Upper lobe of left lung (tissue), 6 donors: ENCODE measurements at regions not wholly inside any gene's neighbourhood (a gene's known extent, or its start where the extent isn't known, plus 50 kb on each side); places are given as distances from the start of the nearest gene placed in this dataset.

Source experiments
- ATAC-seq, 2 donors: fragments of 200-7000 bp; cut with Tn5 transposase; one replicate each; pipeline ENCODE4 v1.9.1; 2022; ENCODE audit warnings: mild to moderate bottlenecking in 2 of 2, moderate library complexity in 2 of 2; ENCODE audit not compliant: low FRiP score in 2 of 2
- DNase-seq, 2 donors: peaks; one replicate each; pipeline ENCODE4 v3.0.0-alpha.2; 2019 to 2020
- H3K27ac ChIP-seq, 4 donors: fragments of 200-600 bp; sonication (generic); one replicate each; pipeline ENCODE4 v1.5.1; 2016 to 2019
- H3K27me3 ChIP-seq, 4 donors: fragments of 200-600 bp; sonication (generic); one replicate each; pipeline ENCODE4 v1.5.1; 2017 to 2019
- H3K36me3 ChIP-seq, 4 donors: fragments of 200-600 bp; sonication (generic); one replicate each; pipeline ENCODE4 v1.5.1; 2016 to 2019
- H3K4me1 ChIP-seq, 4 donors: fragments of 200-600 bp; sonication (generic); one replicate each; pipeline ENCODE4 v1.5.1; 2018 to 2019
- H3K4me3 ChIP-seq, 4 donors: fragments of 200-600 bp; sonication (generic); one replicate each; pipeline ENCODE4 v1.5.1; 2017 to 2019; ENCODE audit warnings: mild to moderate bottlenecking in 2 of 4, moderate library complexity in 1 of 4
- H3K9me3 ChIP-seq, 4 donors: fragments of 200-600 bp; sonication (generic); one replicate each; pipeline ENCODE4 v1.5.1; 2018 to 2019
- EP300 ChIP-seq, 4 donors: sonication (generic); formaldehyde crosslinking; IDR thresholded peaks; one replicate each; pipeline ENCODE4 v1.5.1; 2017; ENCODE audit warnings: antibody characterized with exemption in 4 of 4, control low read depth in 2 of 4
- POLR2A ChIP-seq, 4 donors: fragments of 450-650 bp; IDR thresholded peaks; one replicate each; pipeline ENCODE4 v1.5.1; 2016 to 2017; ENCODE audit warnings: antibody characterized with exemption in 4 of 4, mild to moderate bottlenecking in 2 of 4
- POLR2AphosphoS5 ChIP-seq, 2 donors: sonication (generic); formaldehyde crosslinking; IDR thresholded peaks; one replicate each; pipeline ENCODE4 v1.5.1; 2017; ENCODE audit warnings: antibody characterized with exemption in 2 of 2
- WGBS, 2 donors: methylation state at CpG; one replicate each; pipeline ENCODE4 v1.1.5; 2017 to 2018; 5-methylcytosine and 5-hydroxymethylcytosine counted together
- TF ChIP-seq, protein P1 (sequence below), 6 experiments: fragments of 450-650 bp in 4 of 6; fragments of 200-600 bp in 2 of 6; sonication (generic) in 2 of 6; IDR thresholded peaks; one replicate each; pipeline ENCODE4 v1.5.1; 2016 to 2019; ENCODE audit warnings: antibody characterized with exemption in 6 of 6
- donor health status: DM: no; HTN: no; CAD: no; lungs with moderate emphysema.
- donor health status: DM: no; HTN: yes; CAD: no; lungs with severe emphysema.

- TF ChIP-seq, protein P1, sequence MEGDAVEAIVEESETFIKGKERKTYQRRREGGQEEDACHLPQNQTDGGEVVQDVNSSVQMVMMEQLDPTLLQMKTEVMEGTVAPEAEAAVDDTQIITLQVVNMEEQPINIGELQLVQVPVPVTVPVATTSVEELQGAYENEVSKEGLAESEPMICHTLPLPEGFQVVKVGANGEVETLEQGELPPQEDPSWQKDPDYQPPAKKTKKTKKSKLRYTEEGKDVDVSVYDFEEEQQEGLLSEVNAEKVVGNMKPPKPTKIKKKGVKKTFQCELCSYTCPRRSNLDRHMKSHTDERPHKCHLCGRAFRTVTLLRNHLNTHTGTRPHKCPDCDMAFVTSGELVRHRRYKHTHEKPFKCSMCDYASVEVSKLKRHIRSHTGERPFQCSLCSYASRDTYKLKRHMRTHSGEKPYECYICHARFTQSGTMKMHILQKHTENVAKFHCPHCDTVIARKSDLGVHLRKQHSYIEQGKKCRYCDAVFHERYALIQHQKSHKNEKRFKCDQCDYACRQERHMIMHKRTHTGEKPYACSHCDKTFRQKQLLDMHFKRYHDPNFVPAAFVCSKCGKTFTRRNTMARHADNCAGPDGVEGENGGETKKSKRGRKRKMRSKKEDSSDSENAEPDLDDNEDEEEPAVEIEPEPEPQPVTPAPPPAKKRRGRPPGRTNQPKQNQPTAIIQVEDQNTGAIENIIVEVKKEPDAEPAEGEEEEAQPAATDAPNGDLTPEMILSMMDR (IDR thresholded peaks at IDR 0.05), result no peak
- TF ChIP-seq POLR2AphosphoS5 (IDR thresholded peaks at IDR 0.05) (no peak), POLR2A (IDR thresholded peaks at IDR 0.05) (no peak), EP300 (IDR thresholded peaks at IDR 0.05) (no peak)
- Histone ChIP-seq H3K9me3 (no peaks in the 10 kb centered on the region), H3K36me3 (no peaks in the 10 kb centered on the region), H3K4me1 (peaks cover 0 to 7% (median 3%) of the 10 kb centered on the region in 4 donors), H3K27ac (no peak overlapping the region), H3K4me3 (no peak overlapping the region), H3K27me3 (no peaks in the 10 kb centered on the region)
- ATAC-seq (no peak), DNase-seq (no peak)
- WGBS, 2 donors, result 72 to 74% methylated on average over 5 of the region's 5 CpGs
These were observed 397.4 kb upstream of the ZFP42 start for GRCh38 chr4:187598196-187598595.

DNA sequence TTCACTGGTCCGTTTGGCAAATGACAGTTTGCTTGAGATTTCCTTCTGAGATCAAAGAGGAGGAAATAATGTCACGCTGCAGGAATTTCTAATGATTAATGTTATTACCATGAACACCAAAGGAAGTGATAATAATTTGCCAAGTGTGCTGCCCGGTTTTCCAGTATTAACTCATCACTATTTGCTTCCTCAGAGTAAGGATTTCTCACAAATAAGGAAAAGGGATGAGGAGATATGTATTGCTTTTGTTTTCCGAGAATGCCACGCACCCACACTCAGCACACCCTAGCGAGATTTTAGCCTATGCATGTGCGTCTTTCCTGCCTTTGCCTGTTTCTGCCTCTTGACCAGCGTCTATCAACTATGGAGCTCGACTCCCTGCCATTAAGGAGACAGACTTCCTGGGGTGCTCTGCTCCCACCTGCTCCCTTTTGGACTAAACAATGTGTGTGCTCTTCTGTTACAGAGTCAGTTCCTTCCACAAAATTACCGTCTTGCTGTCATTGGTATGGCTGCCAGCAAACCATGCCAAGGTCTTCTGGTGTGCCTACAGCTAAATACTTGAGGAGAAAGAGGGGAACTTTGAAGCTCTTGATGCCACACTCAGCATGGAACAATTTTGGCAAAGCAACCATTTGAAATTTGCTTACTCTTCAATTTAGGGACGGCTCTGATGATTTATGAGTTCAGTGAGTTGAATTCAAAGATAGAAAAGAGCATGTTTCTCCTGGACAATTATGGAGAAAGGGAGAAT, 393.1 kb upstream of the ZFP42 start:
- H3K4me3 ChIP-seq, result no peak overlapping the region
- peaks cover 0 to 9% (median 4%) of the 10 kb centered on the region in 4 donors for H3K4me1 ChIP-seq
- TF ChIP-seq, protein P1 (IDR thresholded peaks at IDR 0.05), result no peak
- TF ChIP-seq POLR2AphosphoS5 (IDR thresholded peaks at IDR 0.05) (no peak), EP300 (IDR thresholded peaks at IDR 0.05) (no peak), POLR2A (IDR thresholded peaks at IDR 0.05) (no peak)
- ATAC-seq (peak in 1 of 2 donors; percentile 45), DNase-seq (no peak)
- H3K27ac ChIP-seq, result no peak overlapping the region
- H3K9me3 ChIP-seq, result no peaks in the 10 kb centered on the region
- H3K27me3 ChIP-seq, result no peaks in the 10 kb centered on the region
- WGBS, 2 donors, result 45 to 48% methylated on average over 11 of the region's 11 CpGs
- H3K36me3 ChIP-seq, result no peaks in the 10 kb centered on the region

DNA sequence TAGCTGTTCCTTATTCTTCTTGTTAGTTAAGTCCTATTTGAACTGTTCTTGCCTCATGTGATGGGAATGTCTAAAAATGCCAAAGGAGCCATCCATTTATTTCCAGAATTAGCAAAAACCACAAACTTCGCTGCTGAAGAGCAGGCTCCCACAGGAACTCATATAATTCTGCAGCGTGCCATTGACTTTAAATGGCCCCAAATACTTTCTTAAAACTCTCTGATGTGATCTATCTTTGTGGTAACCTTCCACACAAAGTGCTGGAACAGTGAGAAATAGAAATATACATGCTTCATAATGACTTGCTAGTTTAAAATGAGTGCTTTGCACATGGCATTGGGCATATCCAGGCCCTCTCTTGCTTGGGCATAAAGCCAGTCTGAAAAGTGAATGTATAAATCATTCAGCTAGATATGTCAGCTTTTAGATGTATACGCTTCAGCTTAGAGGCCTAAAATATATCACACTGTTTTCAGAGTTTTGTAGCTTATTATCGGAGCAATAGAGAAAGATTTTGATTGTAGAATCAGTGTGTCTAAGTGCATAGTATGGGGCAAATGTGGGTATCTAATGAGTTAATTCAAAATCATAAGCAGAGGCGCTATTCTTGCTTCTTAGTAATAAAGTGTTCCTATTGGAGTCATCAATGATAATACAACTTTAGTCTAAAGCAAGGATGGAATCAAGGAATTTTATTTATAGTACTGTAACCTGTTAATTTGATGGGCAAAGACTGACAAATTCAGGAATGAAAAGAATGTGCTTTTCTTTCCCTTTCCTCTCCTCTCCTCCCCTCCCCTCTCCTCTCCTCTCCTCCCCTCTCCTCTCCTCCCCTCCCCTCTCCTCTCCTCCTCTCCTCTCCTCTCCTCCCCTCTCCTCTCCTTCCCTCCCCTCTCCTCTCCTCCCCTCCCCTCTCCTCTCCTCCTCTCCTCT, 392.2 kb upstream of the ZFP42 start:
- H3K27me3 ChIP-seq, result no peaks in the 10 kb centered on the region
- ATAC-seq, result no peak
- 80 to 85% methylated on average over 5 of the region's 5 CpGs for whole genome bisulfite sequencing, 2 donors
- no peaks in the 10 kb centered on the region for H3K9me3 ChIP-seq
- DNase-seq, result no peak
- no peaks in the 10 kb centered on the region for H3K36me3 ChIP-seq
- no peak overlapping the region for H3K27ac ChIP-seq
- H3K4me1 ChIP-seq, result peaks cover 0 to 9% (median 4%) of the 10 kb centered on the region in 4 donors
- TF ChIP-seq, protein P1 (IDR thresholded peaks at IDR 0.05), result no peak
- no peak for TF ChIP-seq POLR2A (IDR thresholded peaks at IDR 0.05)
- no peak overlapping the region for H3K4me3 ChIP-seq

- no peak overlapping the region for H3K4me3 ChIP-seq
- 78 to 80% methylated on average over 9 of the region's 9 CpGs for WGBS, 2 donors
- peaks cover 0 to 9% (median 4%) of the 10 kb centered on the region in 4 donors for H3K4me1 ChIP-seq
- no peaks in the 10 kb centered on the region for H3K36me3 ChIP-seq
- H3K27ac ChIP-seq, result no peak overlapping the region
- no peaks in the 10 kb centered on the region for H3K27me3 ChIP-seq
- H3K9me3 ChIP-seq, result no peaks in the 10 kb centered on the region
- TF ChIP-seq POLR2A (IDR thresholded peaks at IDR 0.05) (no peak), EP300 (IDR thresholded peaks at IDR 0.05) (no peak), POLR2AphosphoS5 (IDR thresholded peaks at IDR 0.05) (no peak)
- TF ChIP-seq, protein P1 (IDR thresholded peaks at IDR 0.05), result no peak
- DNase-seq (peak in 1 of 2 donors; percentile 30), ATAC-seq (no peak)
These were observed 390.6 kb upstream of the ZFP42 start for GRCh38 chr4:187604984-187605383.
